H1 (cell line): ENCODE measurements at regions not wholly inside any gene's neighbourhood (a gene's known extent, or its start where the extent isn't known, plus 50 kb on each side); places are given as distances from the start of the nearest gene placed in this dataset.

Experiments
- CTCF ChIA-PET: fragments of 300-600 bp; sonication (Branson Sonifier 250); formaldehyde crosslinking; loops from one replicate; lab custom pipeline; 2021; ENCODE audit not compliant: partially characterized antibody; lab: Charles Lee
- POLR2A ChIA-PET: fragments of 300-600 bp; sonication (Branson Sonifier 250); formaldehyde crosslinking; loops from one replicate; lab custom pipeline; 2021; ENCODE audit warnings: inconsistent platforms; ENCODE audit not compliant: partially characterized antibody; lab: Charles Lee
- DNase-seq, 2 experiments: peaks; one replicate each; pipeline versions ENCODE4 v3.0.0 to v3.0.0-alpha.2; 2010 to 2022; ENCODE audit warnings: low spot score in 2 of 2, low read depth in 1 of 2, mixed read lengths in 1 of 2
- FAIRE-seq: peaks from 2 replicates; lab custom pipeline; 2011; peaks lifted over from hg19 to GRCh38; lab: Jason Lieb, UNC
- H2AFZ ChIP-seq: 2 replicates; pipeline ENCODE4 v1.8.1; 2012; ENCODE audit warnings: low read length, inconsistent platforms
- H2AK5ac ChIP-seq: 2 replicates; pipeline ENCODE4 v1.6.1; 2013; ENCODE audit warnings: low read depth, low read length
- H2BK120ac ChIP-seq: replicated peaks from 2 replicates; pipeline ENCODE3; 2013; ENCODE audit warnings: low read depth, low read length, inconsistent platforms
- H2BK12ac ChIP-seq: 2 replicates; pipeline ENCODE4 v1.6.1; 2013; ENCODE audit warnings: low read depth, low read length
- H2BK15ac ChIP-seq: 2 replicates; pipeline ENCODE4 v1.6.1; 2013; ENCODE audit warnings: low read length
- H2BK20ac ChIP-seq: 2 replicates; pipeline ENCODE4 v1.6.1; 2013; ENCODE audit warnings: low read length
- H2BK5ac ChIP-seq: 2 replicates; pipeline ENCODE4 v1.6.1; 2013; ENCODE audit warnings: low read depth, low read length
- H3K14ac ChIP-seq: 2 replicates; pipeline ENCODE4 v1.6.1; 2013; ENCODE audit warnings: inconsistent platforms; ENCODE audit not compliant: insufficient read length
- H3K18ac ChIP-seq: 2 replicates; pipeline ENCODE4 v1.6.1; 2013; ENCODE audit warnings: low read length; ENCODE audit errors: extremely low read depth
- H3K23ac ChIP-seq: 2 replicates; pipeline ENCODE4 v1.6.1; 2013; ENCODE audit warnings: inconsistent platforms; ENCODE audit not compliant: insufficient read length
- H3K23me2 ChIP-seq: 2 replicates; pipeline ENCODE4 v1.6.1; 2013; ENCODE audit warnings: low read depth, low read length
- H3K27ac ChIP-seq: 2 replicates; pipeline ENCODE4 v1.6.1; 2011; ENCODE audit warnings: low read depth, low read length, inconsistent platforms
- H3K27me3 ChIP-seq, 4 experiments: replicated peaks in 1 of 4; 1 replicate in 1 of 4; 2 replicates in 3 of 4; pipeline versions ENCODE4 v1.6.1 to v1.8.1; 2011 to 2013; ENCODE audit warnings: low read length in 3 of 4, mild to moderate bottlenecking in 3 of 4, inconsistent platforms in 2 of 4, mixed read lengths in 2 of 4, moderate library complexity in 1 of 4; ENCODE audit not compliant: control insufficient read depth in 3 of 4, insufficient read depth in 3 of 4; ENCODE audit errors: extremely low read depth in 1 of 4
- H3K36me3 ChIP-seq, 4 experiments: 2 replicates each; pipeline versions ENCODE4 v1.6.1 to v1.8.1; 2011 to 2013; ENCODE audit warnings: mild to moderate bottlenecking in 4 of 4, low read length in 3 of 4, moderate library complexity in 2 of 4, control low read depth in 1 of 4, inconsistent platforms in 1 of 4; ENCODE audit not compliant: insufficient read depth in 4 of 4, control insufficient read depth in 2 of 4
- H3K4ac ChIP-seq: replicated peaks from 2 replicates; pipeline ENCODE3; 2013; ENCODE audit warnings: low read length, low read depth, mixed read lengths, inconsistent platforms; ENCODE audit not compliant: insufficient read length
- H3K4me1 ChIP-seq, 4 experiments: replicated peaks in 1 of 4; 1 replicate in 1 of 4; 2 replicates in 3 of 4; pipeline versions ENCODE4 v1.6.1 to v1.8.1; 2011 to 2013; ENCODE audit warnings: low read length in 3 of 4, inconsistent platforms in 2 of 4, mixed read lengths in 1 of 4; ENCODE audit not compliant: insufficient read depth in 4 of 4, control insufficient read depth in 3 of 4
- H3K4me2 ChIP-seq, 2 experiments: 2 replicates each; pipeline versions ENCODE4 v1.6.1 to v1.8.1; 2011 to 2013; ENCODE audit warnings: low read depth in 2 of 2, low read length in 2 of 2, control low read depth in 1 of 2, inconsistent platforms in 1 of 2, mild to moderate bottlenecking in 1 of 2; ENCODE audit not compliant: insufficient read depth in 1 of 2
- H3K4me3 ChIP-seq, 4 experiments: fragments of 200-600, 300-600 bp in 1 of 4; sonication (generic), shearing (Covaris generic), sonication (Bioruptor Twin) in 1 of 4; 2 replicates each; pipeline versions ENCODE4 v1.5.1 to v1.8.1; 2011 to 2016; ENCODE audit warnings: low read length in 4 of 4, low read depth in 3 of 4, control low read depth in 2 of 4, inconsistent platforms in 2 of 4, mild to moderate bottlenecking in 2 of 4, mixed read lengths in 1 of 4, moderate library complexity in 1 of 4; ENCODE audit not compliant: insufficient read depth in 2 of 4; ENCODE audit errors: extremely low read depth in 1 of 4
- H3K56ac ChIP-seq: replicated peaks from 2 replicates; pipeline ENCODE3; 2013; ENCODE audit warnings: low read depth, mild to moderate bottlenecking, mixed read lengths, low read length, inconsistent platforms; ENCODE audit not compliant: insufficient read length
- H3K79me1 ChIP-seq: 2 replicates; pipeline ENCODE4 v1.6.1; 2013; ENCODE audit warnings: low read depth, low read length, control low read depth
- H3K79me2 ChIP-seq, 2 experiments: 2 replicates each; pipeline versions ENCODE4 v1.6.1 to v1.8.1; 2012 to 2013; ENCODE audit warnings: low read length in 2 of 2, mild to moderate bottlenecking in 2 of 2, inconsistent platforms in 1 of 2; ENCODE audit not compliant: insufficient read depth in 2 of 2, control insufficient read depth in 1 of 2
- H3K9ac ChIP-seq, 4 experiments: replicated peaks in 1 of 4; 1 replicate in 1 of 4; 2 replicates in 3 of 4; pipeline versions ENCODE4 v1.6.1 to v1.8.1; 2011 to 2013; ENCODE audit warnings: low read depth in 3 of 4, low read length in 3 of 4, control low read depth in 2 of 4, mild to moderate bottlenecking in 2 of 4, moderate library complexity in 2 of 4, inconsistent platforms in 1 of 4; ENCODE audit errors: extremely low read depth in 1 of 4
- H3K9me3 ChIP-seq, 2 experiments: 2 replicates each; pipeline versions ENCODE4 v1.6.1 to v1.8.1; 2012 to 2013; ENCODE audit warnings: mild to moderate bottlenecking in 2 of 2, moderate library complexity in 2 of 2, control low read depth in 1 of 2, inconsistent platforms in 1 of 2, low read depth in 1 of 2, low read length in 1 of 2, mixed read lengths in 1 of 2; ENCODE audit not compliant: insufficient read depth in 2 of 2
- H4K20me1 ChIP-seq, 2 experiments: replicated peaks in 1 of 2; 2 replicates each; pipeline versions ENCODE3 to v1.8.1; 2011 to 2013; ENCODE audit warnings: inconsistent platforms in 2 of 2, low read length in 2 of 2, mild to moderate bottlenecking in 1 of 2; ENCODE audit not compliant: insufficient read depth in 2 of 2, control insufficient read depth in 1 of 2
- H4K5ac ChIP-seq: 2 replicates; pipeline ENCODE4 v1.6.1; 2013; ENCODE audit warnings: low read length, low read depth, mixed read lengths, inconsistent platforms; ENCODE audit not compliant: insufficient read length
- H4K8ac ChIP-seq: 2 replicates; pipeline ENCODE4 v1.8.0; 2013; ENCODE audit warnings: mild to moderate bottlenecking, moderate library complexity, low read length, inconsistent platforms; ENCODE audit not compliant: insufficient read depth; ENCODE audit errors: extremely low read depth
- H4K91ac ChIP-seq: replicated peaks from 2 replicates; pipeline ENCODE3; 2013; ENCODE audit warnings: low read length, mixed read lengths, inconsistent platforms; ENCODE audit not compliant: insufficient read length
- BRCA1 ChIP-seq: IDR thresholded peaks from 2 replicates; pipeline ENCODE4 v1.6.1; 2012; ENCODE audit warnings: low read depth, low read length, improper control_type of control experiment
- CBX8 ChIP-seq: fragments of 300-800, 300-1000 bp; sonication (generic); IDR thresholded peaks from 2 replicates; pipeline ENCODE4 v1.7.1; 2016; ENCODE audit warnings: low read depth, low read length, borderline replicate concordance
- CHD1 ChIP-seq: IDR thresholded peaks from 2 replicates; pipeline ENCODE4 v1.6.1; 2012; ENCODE audit warnings: low read depth, low read length, improper control_type of control experiment
- CHD2 ChIP-seq: IDR thresholded peaks from 2 replicates; pipeline ENCODE4 v1.6.1; 2012; ENCODE audit warnings: low read length, improper control_type of control experiment
- CTBP2 ChIP-seq: IDR thresholded peaks from 2 replicates; pipeline ENCODE4 v1.7.0; 2011; ENCODE audit warnings: borderline replicate concordance, mild to moderate bottlenecking, moderate library complexity, mixed read lengths, low read length; ENCODE audit not compliant: insufficient read depth, insufficient read length
- FOSL1 ChIP-seq: IDR thresholded peaks from 2 replicates; pipeline ENCODE4 v1.6.1; 2011; ENCODE audit warnings: mild to moderate bottlenecking, low read depth, low read length, moderate library complexity; ENCODE audit not compliant: insufficient read depth
- RAD21 ChIP-seq, 2 experiments: IDR thresholded peaks in 1 of 2; conservative IDR thresholded peaks in 1 of 2; 2 replicates each; pipeline ENCODE4 v1.6.1; 2011; ENCODE audit warnings: low read depth in 2 of 2, low read length in 2 of 2, improper control_type of control experiment in 1 of 2, inconsistent platforms in 1 of 2, mild to moderate bottlenecking in 1 of 2, moderate library complexity in 1 of 2
- SP2 ChIP-seq: IDR thresholded peaks from 2 replicates; pipeline ENCODE4 v1.6.1; 2012; ENCODE audit warnings: mild to moderate bottlenecking, low read length, inconsistent platforms
- SRF ChIP-seq: IDR thresholded peaks from 2 replicates; pipeline ENCODE4 v1.6.1; 2011; ENCODE audit warnings: mild to moderate bottlenecking, low read depth, low read length, moderate library complexity
- TBP ChIP-seq: IDR thresholded peaks from 2 replicates; pipeline ENCODE4 v1.6.1; 2011; ENCODE audit warnings: low read depth, low read length, improper control_type of control experiment
- WGBS, 2 experiments: shearing (Covaris generic) in 1 of 2; methylation state at CpG; one replicate each; pipeline versions ENCODE4 v1.1.6 to v1.1.7; 2013 to 2015; ENCODE audit warnings: low lambda C conversion rate in 2 of 2, mixed read lengths in 2 of 2, inconsistent platforms in 1 of 2, low coverage in 1 of 2, missing lambda C conversion rate in 1 of 2; ENCODE audit not compliant: insufficient replicate concordance in 2 of 2, insufficient coverage in 1 of 2, insufficient read length in 1 of 2; ENCODE audit errors: extremely low coverage in 1 of 2, missing lambda C conversion rate in 1 of 2; 5-methylcytosine and 5-hydroxymethylcytosine counted together

- Histone ChIP-seq H3K23me2 (no peaks in the 10 kb centered on the region), H2BK15ac (no peak overlapping the region), H3K9ac (no peak overlapping the region), H2BK12ac (no peak overlapping the region), H2AFZ (0 out of 2 replicates have a peak overlapping the region, but pooled peaks have one; percentile 15), H3K4me1 (no peaks in the 10 kb centered on the region), H3K27ac (no peak overlapping the region), H2BK20ac (no peak overlapping the region), H4K91ac (no peak overlapping the region), H3K79me1 (no peaks in the 10 kb centered on the region), H2AK5ac (no peak overlapping the region), H3K36me3 (no peaks in the 10 kb centered on the region), H2BK120ac (no peak overlapping the region), H3K27me3 (no peaks in the 10 kb centered on the region), H3K9me3 (no peaks in the 10 kb centered on the region), H3K23ac (no peak overlapping the region), H3K14ac (no peak overlapping the region), H3K4me2 (no peak overlapping the region), H3K4ac (no peak overlapping the region), H3K18ac (no peak overlapping the region), H4K20me1 (no peaks in the 10 kb centered on the region), H3K56ac (no peak overlapping the region), H3K4me3 (no peak overlapping the region), H3K79me2 (no peaks in the 10 kb centered on the region), H4K8ac (no peak overlapping the region), H4K5ac (no peak overlapping the region), H2BK5ac (no peak overlapping the region)
- DNase-seq (no peak), FAIRE-seq (no peak)
- 72% methylated on average over 4 of the region's 4 CpGs; no CpG with 5 or more reads in 1 of the 2 experiments for WGBS, 2 experiments
- no peak for TF ChIP-seq RAD21 (IDR thresholded peaks at IDR 0.05 in 1 of 2, conservative IDR thresholded peaks at IDR 0.05 in 1 of 2; ENCODE audit: low read depth in 2 of 2, low read length in 2 of 2)
- no peak for TF ChIP-seq CBX8
- TF ChIP-seq SP2 = no peak
- no peak for TF ChIP-seq SRF
- TF ChIP-seq TBP = no peak
- TF ChIP-seq CHD2 = no peak
- TF ChIP-seq CTBP2 = no peak
- TF ChIP-seq FOSL1 = no peak
- TF ChIP-seq BRCA1 = no peak
- no peak for TF ChIP-seq CHD1
- CTCF ChIA-PET = no interaction called here
- POLR2A ChIA-PET = no interaction called here
Measured at GRCh38 chr4:176422511-176422910, 102.7 kb downstream of the SPCS3 start.
